ENCODE measurements at regions not wholly inside any gene's neighbourhood (a gene's known extent, or its start where the extent isn't known, plus 50 kb on each side); places are given as distances from the start of the nearest gene placed in this dataset.
"Not testable (repeated sequence)": the region's sequence is repeated elsewhere in the genome, so short reads cannot be mapped to it uniquely, and the experiment has no call there.

- TF ChIP-seq, protein P1, sequence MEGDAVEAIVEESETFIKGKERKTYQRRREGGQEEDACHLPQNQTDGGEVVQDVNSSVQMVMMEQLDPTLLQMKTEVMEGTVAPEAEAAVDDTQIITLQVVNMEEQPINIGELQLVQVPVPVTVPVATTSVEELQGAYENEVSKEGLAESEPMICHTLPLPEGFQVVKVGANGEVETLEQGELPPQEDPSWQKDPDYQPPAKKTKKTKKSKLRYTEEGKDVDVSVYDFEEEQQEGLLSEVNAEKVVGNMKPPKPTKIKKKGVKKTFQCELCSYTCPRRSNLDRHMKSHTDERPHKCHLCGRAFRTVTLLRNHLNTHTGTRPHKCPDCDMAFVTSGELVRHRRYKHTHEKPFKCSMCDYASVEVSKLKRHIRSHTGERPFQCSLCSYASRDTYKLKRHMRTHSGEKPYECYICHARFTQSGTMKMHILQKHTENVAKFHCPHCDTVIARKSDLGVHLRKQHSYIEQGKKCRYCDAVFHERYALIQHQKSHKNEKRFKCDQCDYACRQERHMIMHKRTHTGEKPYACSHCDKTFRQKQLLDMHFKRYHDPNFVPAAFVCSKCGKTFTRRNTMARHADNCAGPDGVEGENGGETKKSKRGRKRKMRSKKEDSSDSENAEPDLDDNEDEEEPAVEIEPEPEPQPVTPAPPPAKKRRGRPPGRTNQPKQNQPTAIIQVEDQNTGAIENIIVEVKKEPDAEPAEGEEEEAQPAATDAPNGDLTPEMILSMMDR (IDR thresholded peaks at IDR 0.05; ENCODE audit: partially characterized antibody, unreplicated experiment), result no peak
- no peaks in the 10 kb centered on the region for H3K27me3 Mint-ChIP-seq (ENCODE audit: unreplicated experiment)
- no peaks in the 10 kb centered on the region for H3K36me3 Mint-ChIP-seq (ENCODE audit: unreplicated experiment)
- no peak overlapping the region for H3K27ac Mint-ChIP-seq (ENCODE audit: unreplicated experiment)
- no peak overlapping the region for H3K4me3 Mint-ChIP-seq (ENCODE audit: unreplicated experiment)
- DNase-seq, result no peak
- H3K9me3 Mint-ChIP-seq (ENCODE audit: unreplicated experiment), result no peaks in the 10 kb centered on the region
- H3K4me1 Mint-ChIP-seq (ENCODE audit: low read depth, unreplicated experiment), result no peaks in the 10 kb centered on the region
These were observed 106.4 kb upstream of the STARD4 start for GRCh38 chr5:111618623-111619271.

GRCh38 chr5:111615054-111615453 lies 102.7 kb upstream of the STARD4 start:
- no peak overlapping the region for H3K4me3 Mint-ChIP-seq (ENCODE audit: unreplicated experiment)
- H3K9me3 Mint-ChIP-seq (ENCODE audit: unreplicated experiment), result peaks cover 3% of the 10 kb centered on the region
- no peaks in the 10 kb centered on the region for H3K27me3 Mint-ChIP-seq (ENCODE audit: unreplicated experiment)
- H3K36me3 Mint-ChIP-seq (ENCODE audit: unreplicated experiment), result peaks cover 5% of the 10 kb centered on the region
- H3K4me1 Mint-ChIP-seq (ENCODE audit: low read depth, unreplicated experiment), result no peaks in the 10 kb centered on the region
- TF ChIP-seq, protein P1 (IDR thresholded peaks at IDR 0.05; ENCODE audit: partially characterized antibody, unreplicated experiment), result no peak
- H3K27ac Mint-ChIP-seq (ENCODE audit: unreplicated experiment), result no peak overlapping the region
- no peak for DNase-seq

GRCh38 chr5:111612013-111612630 lies 99.8 kb upstream of the STARD4 start:
- H3K4me1 Mint-ChIP-seq (ENCODE audit: low read depth, unreplicated experiment); H3K9me3 Mint-ChIP-seq (ENCODE audit: unreplicated experiment); H3K4me3 Mint-ChIP-seq (ENCODE audit: unreplicated experiment); H3K36me3 Mint-ChIP-seq (ENCODE audit: unreplicated experiment); DNase-seq; H3K27me3 Mint-ChIP-seq (ENCODE audit: unreplicated experiment); H3K27ac Mint-ChIP-seq (ENCODE audit: unreplicated experiment): not testable (repeated sequence)

- Mint-ChIP-seq H3K4me1 (ENCODE audit: low read depth, unreplicated experiment) (no peaks in the 10 kb centered on the region), H3K36me3 (ENCODE audit: unreplicated experiment) (peaks cover 5% of the 10 kb centered on the region), H3K9me3 (ENCODE audit: unreplicated experiment) (peaks cover 4% of the 10 kb centered on the region), H3K27me3 (ENCODE audit: unreplicated experiment) (no peaks in the 10 kb centered on the region), H3K27ac (ENCODE audit: unreplicated experiment) (no peak overlapping the region), H3K4me3 (ENCODE audit: unreplicated experiment) (no peak overlapping the region)
- TF ChIP-seq, protein P1 (IDR thresholded peaks at IDR 0.05; ENCODE audit: partially characterized antibody, unreplicated experiment), result no peak
- DNase-seq, result no peak
These were observed 93.9 kb upstream of the STARD4 start for GRCh38 chr5:111606194-111606593.

DNA sequence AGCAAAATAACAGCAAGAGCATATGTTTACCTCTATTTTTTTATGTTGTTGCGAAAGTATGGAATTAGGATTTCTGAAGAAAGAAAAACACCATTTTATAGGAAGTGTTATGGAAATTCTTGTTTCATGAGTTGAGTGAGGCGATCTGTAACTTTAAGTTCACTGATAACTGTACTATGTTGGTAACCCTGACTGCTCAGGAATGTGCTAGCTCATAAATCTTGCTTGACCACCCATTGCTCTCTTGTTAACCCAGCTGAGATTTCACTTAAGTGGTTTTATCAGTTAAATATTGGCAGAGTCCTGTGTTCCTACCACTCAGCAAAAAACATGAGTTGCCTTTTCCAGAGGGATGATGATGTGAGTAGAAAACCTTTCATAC lies 91.1 kb upstream of the STARD4 start:
- TF ChIP-seq, protein P1 (IDR thresholded peaks at IDR 0.05; ENCODE audit: partially characterized antibody, unreplicated experiment), result no peak
- Mint-ChIP-seq H3K27ac (ENCODE audit: unreplicated experiment) (no peak overlapping the region), H3K36me3 (ENCODE audit: unreplicated experiment) (no peaks in the 10 kb centered on the region), H3K27me3 (ENCODE audit: unreplicated experiment) (no peaks in the 10 kb centered on the region), H3K4me3 (ENCODE audit: unreplicated experiment) (no peak overlapping the region), H3K4me1 (ENCODE audit: low read depth, unreplicated experiment) (no peaks in the 10 kb centered on the region), H3K9me3 (ENCODE audit: unreplicated experiment) (no peaks in the 10 kb centered on the region)
- no peak for DNase-seq
